SJCRH30 (cell line): ENCODE measurements at regions not wholly inside any gene's neighbourhood (a gene's known extent, or its start where the extent isn't known, plus 50 kb on each side); places are given as distances from the start of the nearest gene placed in this dataset.
"Not testable (repeated sequence)": the region's sequence is repeated elsewhere in the genome, so short reads cannot be mapped to it uniquely, and the experiment has no call there.

Source experiments
- DNase-seq, 2 experiments: peaks; one replicate each; pipeline ENCODE4 v3.0.0-alpha.2; 2015 to 2020
- H3K27ac ChIP-seq: fragments of 250-450 bp; sonication (Bioruptor Pico); 2 replicates; pipeline ENCODE4 v1.5.1; 2020; ENCODE audit warnings: mild to moderate bottlenecking, moderate library complexity
- H3K27me3 ChIP-seq: fragments of 250-450 bp; sonication (Bioruptor Pico); 2 replicates; pipeline ENCODE4 v1.5.1; 2020; ENCODE audit warnings: mild to moderate bottlenecking, moderate library complexity
- H3K36me3 ChIP-seq: fragments of 250-450 bp; sonication (Bioruptor Pico); 2 replicates; pipeline ENCODE4 v1.5.1; 2020; ENCODE audit warnings: mild to moderate bottlenecking, moderate library complexity
- H3K4me1 ChIP-seq: fragments of 250-450 bp; sonication (Bioruptor Pico); 2 replicates; pipeline ENCODE4 v1.5.1; 2020; ENCODE audit warnings: mild to moderate bottlenecking, moderate library complexity
- H3K4me3 ChIP-seq: fragments of 250-450 bp; sonication (Bioruptor Pico); 2 replicates; pipeline ENCODE4 v1.5.1; 2020; ENCODE audit warnings: mild to moderate bottlenecking, moderate library complexity
- H3K9me3 ChIP-seq: fragments of 250-450 bp; sonication (Bioruptor Pico); replicated peaks from 2 replicates; pipeline ENCODE4 v1.5.1; 2020; ENCODE audit warnings: mild to moderate bottlenecking, moderate library complexity

DNA sequence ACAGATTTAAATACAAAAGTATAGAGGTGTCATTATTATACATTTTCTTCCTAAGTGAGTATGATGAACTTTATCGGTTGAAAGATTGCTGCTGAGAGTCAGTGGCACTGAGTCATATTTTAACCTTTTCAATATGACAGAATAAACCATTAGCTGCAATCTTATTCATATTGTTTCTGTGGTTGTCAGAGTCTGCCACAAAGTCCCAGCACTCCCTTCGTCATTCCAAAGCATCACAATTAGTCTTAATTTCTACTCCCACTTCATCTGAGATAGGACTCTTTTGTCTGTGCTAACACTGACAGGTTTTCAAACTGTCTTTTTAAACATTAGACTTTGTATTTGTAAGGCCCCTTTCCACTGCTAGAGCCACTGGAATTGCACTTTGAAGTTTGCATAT lies 656.9 kb downstream of the MTRR start:
- H3K36me3 ChIP-seq: no peaks in the 10 kb centered on the region
- H3K9me3 ChIP-seq: no peaks in the 10 kb centered on the region
- no peak overlapping the region for H3K4me3 ChIP-seq
- no peaks in the 10 kb centered on the region for H3K4me1 ChIP-seq
- no peak for DNase-seq
- H3K27ac ChIP-seq: no peak overlapping the region
- H3K27me3 ChIP-seq: no peaks in the 10 kb centered on the region

DNA sequence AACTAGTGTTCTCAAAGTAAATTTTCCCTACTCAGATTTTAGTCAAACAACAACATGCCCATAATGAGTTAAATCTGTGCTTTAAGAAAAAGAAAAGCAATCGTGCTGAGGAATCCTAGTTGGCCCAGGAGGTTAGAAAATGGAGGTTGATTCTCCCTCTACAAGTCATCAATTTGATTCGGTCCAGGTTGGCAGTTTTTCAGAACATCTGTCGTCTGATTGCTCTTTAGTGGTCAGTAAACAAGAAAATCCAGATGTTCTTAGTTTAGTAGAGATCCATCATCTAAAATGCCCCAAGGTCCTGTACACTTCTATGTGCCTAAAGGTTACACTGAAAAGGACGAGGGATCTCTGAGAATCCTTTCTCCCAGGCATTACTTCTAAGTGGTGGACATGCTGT lies 659.2 kb downstream of the MTRR start:
- Histone ChIP-seq H3K4me1 (no peaks in the 10 kb centered on the region), H3K9me3 (no peaks in the 10 kb centered on the region), H3K27ac (no peak overlapping the region), H3K27me3 (no peaks in the 10 kb centered on the region), H3K36me3 (no peaks in the 10 kb centered on the region), H3K4me3 (no peak overlapping the region)
- DNase-seq: no peak

DNA sequence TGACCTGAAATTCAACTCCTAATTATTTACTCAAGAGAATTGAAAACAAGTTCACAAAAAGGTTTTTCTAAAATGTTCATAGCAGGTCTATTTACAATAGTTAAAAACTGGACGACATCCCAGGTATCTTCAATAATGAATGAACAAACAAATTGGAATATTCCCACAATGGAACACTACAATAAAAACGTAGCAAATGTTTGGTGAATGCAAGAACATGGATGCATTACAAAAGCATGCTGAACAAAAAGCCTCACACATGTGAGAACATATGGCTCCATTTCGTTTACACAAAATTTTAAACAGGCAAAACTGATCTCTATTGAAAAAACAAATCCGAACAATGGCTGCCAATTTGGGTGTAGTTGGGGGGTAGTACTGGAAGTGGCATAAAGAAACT lies 669.9 kb downstream of the MTRR start:
- no peak for DNase-seq
- Histone ChIP-seq H3K4me3 (no peak overlapping the region), H3K9me3 (no peaks in the 10 kb centered on the region), H3K4me1 (no peaks in the 10 kb centered on the region), H3K36me3 (no peaks in the 10 kb centered on the region), H3K27ac (no peak overlapping the region), H3K27me3 (no peaks in the 10 kb centered on the region)

DNA sequence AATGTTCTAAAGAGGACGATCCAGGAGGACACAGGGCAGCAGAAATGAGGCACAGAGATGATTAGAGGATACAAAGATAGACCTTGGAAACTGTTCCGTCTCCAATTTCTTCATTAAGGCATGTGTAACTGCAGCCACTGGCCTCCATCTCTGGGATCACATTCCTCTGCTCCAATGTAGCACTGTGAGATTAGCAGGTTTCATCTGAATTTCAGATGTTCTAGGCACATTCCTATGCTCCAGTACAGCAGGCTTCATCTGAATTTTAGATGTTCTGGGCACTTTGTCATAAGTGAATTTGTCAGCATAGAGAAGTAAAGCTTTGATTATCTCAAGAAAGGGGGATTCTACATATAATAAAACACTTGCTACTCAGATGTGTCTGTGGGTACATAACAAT lies 671.4 kb downstream of the MTRR start:
- Histone ChIP-seq H3K27me3 (no peaks in the 10 kb centered on the region), H3K4me1 (no peaks in the 10 kb centered on the region), H3K27ac (no peak overlapping the region), H3K36me3 (no peaks in the 10 kb centered on the region), H3K4me3 (no peak overlapping the region), H3K9me3 (no peaks in the 10 kb centered on the region)
- no peak for DNase-seq

DNA sequence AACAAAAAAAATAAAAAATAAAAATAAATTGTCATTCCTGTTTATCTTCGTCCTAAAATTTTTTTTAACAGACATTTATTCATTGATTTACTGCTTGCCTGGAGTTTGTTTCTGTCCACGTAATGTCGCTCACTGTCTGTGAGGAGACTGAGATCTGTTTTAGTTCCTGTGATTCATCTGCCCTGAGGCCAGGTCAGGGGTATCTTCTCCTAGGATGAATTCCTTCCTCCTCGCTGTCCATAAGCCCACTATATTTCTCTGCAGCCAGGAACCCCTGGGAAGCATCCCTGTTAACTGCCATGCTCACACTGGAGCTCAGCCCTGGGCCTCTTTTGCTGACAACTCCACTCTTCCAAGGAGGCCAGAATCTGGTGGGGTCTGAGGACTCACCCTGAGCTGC lies 682.0 kb downstream of the MTRR start:
- no peaks in the 10 kb centered on the region for H3K9me3 ChIP-seq
- H3K4me3 ChIP-seq: no peak overlapping the region
- no peak overlapping the region for H3K27ac ChIP-seq
- no peaks in the 10 kb centered on the region for H3K36me3 ChIP-seq
- DNase-seq: no peak
- H3K4me1 ChIP-seq: no peaks in the 10 kb centered on the region
- H3K27me3 ChIP-seq: no peaks in the 10 kb centered on the region

DNA sequence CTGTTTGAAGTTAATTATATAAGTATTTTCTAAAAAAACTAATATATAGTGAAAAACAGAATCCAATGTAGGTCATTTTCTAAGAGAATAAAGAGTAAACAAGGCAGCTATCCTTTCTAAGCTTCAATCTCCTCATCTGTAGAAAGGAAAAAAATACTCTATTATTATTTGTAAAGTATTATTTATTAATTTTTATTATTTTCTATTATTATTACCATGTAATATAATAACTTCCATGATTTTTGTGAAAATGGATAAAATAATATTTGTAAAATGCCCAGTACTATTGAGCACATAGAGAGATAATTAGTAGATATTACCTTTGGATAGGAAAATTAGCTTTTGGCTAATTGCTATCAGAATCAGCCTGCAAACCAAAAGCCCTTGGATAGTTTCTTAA lies 684.4 kb downstream of the MTRR start:
- no peaks in the 10 kb centered on the region for H3K36me3 ChIP-seq
- H3K4me3 ChIP-seq: no peak overlapping the region
- H3K27ac ChIP-seq: no peak overlapping the region
- no peaks in the 10 kb centered on the region for H3K4me1 ChIP-seq
- DNase-seq: no peak
- H3K27me3 ChIP-seq: no peaks in the 10 kb centered on the region
- no peaks in the 10 kb centered on the region for H3K9me3 ChIP-seq

DNA sequence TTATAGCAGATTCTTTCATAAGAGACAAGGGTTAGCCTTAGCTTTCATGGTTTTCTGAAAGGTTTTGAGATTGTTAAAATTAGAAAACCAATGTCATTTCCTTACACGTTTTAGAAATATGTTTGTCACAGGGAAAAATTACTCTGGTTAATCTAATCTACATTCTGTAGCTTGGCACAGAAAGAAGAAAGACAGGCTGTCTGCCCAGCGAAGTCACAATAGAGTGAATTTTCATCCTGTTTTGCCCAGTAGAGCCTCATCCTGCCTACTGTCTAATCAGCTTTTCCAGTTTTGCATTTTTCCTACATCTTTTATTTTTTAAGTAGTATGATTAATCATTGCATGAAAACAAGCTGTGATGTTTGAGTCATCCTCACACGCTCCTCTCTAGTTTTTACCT lies 688.8 kb downstream of the MTRR start:
- H3K27ac ChIP-seq: no peak overlapping the region
- no peak overlapping the region for H3K4me3 ChIP-seq
- no peak for DNase-seq
- H3K9me3 ChIP-seq: no peaks in the 10 kb centered on the region
- H3K36me3 ChIP-seq: no peaks in the 10 kb centered on the region
- no peaks in the 10 kb centered on the region for H3K4me1 ChIP-seq
- H3K27me3 ChIP-seq: no peaks in the 10 kb centered on the region

DNA sequence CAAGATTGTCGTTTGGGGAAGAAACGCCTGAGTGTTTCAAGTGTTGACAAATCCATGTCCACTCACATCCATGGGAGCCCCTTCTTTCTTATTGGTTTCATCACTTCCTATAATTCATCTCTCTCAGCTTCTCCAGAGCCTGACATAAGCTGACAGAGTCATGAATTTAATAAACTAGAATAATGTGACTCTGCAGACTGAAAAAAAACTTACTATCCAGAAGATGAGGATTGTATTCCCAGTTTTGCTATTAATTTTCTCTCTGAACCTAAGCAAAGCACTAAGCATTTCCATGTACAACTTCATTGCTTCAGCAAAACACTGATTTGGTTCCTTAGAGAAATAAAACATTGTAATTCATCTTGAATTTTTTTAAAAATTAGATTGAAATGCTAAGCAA lies 691.8 kb downstream of the MTRR start:
- Histone ChIP-seq H3K9me3 (no peaks in the 10 kb centered on the region), H3K36me3 (no peaks in the 10 kb centered on the region), H3K27ac (no peak overlapping the region), H3K27me3 (no peaks in the 10 kb centered on the region), H3K4me1 (no peaks in the 10 kb centered on the region), H3K4me3 (no peak overlapping the region)
- no peak for DNase-seq

DNA sequence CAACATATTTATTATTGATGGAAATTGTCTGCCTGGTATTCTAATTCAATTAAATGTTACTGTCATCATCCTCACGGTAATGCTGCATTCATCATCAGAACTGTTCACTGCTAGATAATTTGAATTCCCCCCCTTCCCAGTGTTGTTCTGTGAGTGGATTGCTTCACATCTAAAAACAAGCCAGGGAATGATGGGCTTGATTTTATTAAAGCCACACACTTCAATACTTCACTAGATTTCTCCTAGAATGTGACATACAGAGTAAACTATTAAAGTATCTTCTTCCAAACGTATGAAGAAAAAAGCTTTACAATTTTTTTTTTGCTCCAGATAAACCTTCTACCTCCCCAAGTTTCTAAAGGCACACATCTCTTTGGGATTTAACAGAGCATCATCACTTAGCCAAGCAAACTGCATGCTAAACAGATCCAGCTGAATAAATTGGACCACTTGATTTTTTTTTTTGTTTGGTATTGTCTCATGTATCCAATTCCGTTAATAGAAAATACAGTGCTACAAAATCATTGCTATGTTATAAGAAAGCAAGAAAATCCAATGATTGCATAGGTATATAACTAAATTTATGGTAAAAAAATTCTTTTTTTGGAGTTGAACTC lies 692.4 kb downstream of the MTRR start:
- Histone ChIP-seq H3K27ac (no peak overlapping the region), H3K36me3 (no peaks in the 10 kb centered on the region), H3K4me3 (no peak overlapping the region), H3K4me1 (no peaks in the 10 kb centered on the region), H3K9me3 (no peaks in the 10 kb centered on the region), H3K27me3 (no peaks in the 10 kb centered on the region)
- DNase-seq: no peak

DNA sequence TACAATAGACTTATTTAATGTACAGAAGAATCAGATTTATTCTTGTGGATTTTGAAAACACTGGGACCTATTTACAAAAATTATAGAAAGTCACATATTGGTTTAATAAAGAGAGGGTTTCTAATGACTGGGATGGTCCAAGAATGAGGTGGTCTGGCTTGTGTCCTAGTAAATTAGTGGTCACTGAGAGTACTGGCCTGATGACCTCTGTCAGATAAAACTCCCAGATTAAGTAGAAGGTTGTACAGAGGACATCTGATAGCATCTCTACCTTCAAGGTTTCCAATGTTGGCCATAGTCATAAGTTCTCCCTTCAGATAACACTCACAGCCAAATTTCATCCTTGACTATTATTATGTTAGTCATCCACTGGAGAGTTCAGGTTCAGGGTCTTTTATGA lies 692.9 kb downstream of the MTRR start:
- H3K4me1 ChIP-seq: no peaks in the 10 kb centered on the region
- no peaks in the 10 kb centered on the region for H3K27me3 ChIP-seq
- no peak overlapping the region for H3K4me3 ChIP-seq
- no peaks in the 10 kb centered on the region for H3K36me3 ChIP-seq
- no peaks in the 10 kb centered on the region for H3K9me3 ChIP-seq
- no peak for DNase-seq
- no peak overlapping the region for H3K27ac ChIP-seq

DNA sequence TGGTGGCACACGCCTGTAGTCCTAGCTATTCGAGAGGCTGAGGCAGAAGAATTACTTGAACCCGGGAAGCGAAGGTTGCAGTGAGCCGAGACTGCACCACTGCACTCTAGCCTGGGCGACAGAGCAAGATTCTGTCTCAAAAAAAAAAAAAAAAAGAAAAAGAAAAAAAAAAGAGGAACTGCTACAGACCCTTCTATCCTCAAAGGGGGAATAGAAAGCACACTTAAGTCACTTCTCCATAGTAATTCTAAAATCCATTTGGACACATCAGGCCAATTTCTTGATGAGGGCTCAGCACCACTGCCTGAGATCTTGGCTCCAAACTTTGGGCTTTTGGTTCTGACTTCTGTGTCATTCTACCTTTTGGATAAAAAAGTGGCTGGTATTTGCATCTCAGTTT lies 694.6 kb downstream of the MTRR start:
- H3K36me3 ChIP-seq: not testable (repeated sequence)

DNA sequence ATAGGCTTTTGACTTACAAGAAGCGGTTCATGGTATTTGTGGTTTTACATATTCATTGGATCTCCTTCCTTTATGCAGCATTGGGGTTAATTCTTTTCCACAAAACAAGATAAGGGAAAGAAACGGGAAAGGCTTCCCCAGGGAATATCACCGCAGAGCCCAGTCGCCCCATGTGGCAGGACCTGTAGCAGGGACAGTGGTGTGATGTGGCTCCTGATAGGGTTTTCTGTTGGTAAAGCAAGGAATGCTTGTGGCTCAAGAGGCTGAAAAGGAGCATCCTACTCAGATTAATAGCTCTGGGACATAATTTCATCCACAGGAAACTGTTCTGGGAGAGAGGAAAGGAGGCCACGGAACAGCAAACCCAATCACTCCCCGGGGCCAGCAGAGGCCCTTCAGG lies 699.9 kb downstream of the MTRR start:
- Histone ChIP-seq H3K36me3 (no peaks in the 10 kb centered on the region), H3K4me3 (no peak overlapping the region)

More for the DNA sequence above, 694.6 kb downstream of the MTRR start:
- H3K9me3 ChIP-seq, H3K4me1 ChIP-seq, H3K4me3 ChIP-seq, H3K27me3 ChIP-seq, DNase-seq, H3K27ac ChIP-seq: not testable (repeated sequence)

DNA sequence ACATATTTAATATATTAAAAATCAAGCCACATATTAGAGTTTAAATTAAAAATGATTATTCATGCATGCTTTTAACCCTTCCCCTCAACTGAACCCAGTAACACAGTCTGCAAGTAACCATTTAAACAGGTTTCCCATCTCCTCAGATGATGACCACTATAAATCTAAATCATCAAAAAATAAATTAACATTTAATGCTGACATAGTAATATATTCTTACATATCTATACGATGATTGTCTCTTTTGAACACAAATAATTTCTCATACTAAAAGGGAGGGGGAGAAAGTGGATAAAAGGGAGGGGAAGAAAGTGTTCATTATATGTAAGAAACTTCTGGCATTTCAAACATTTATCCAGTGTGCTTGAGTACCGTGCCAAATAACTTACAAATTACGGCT lies 701.6 kb downstream of the MTRR start:
- Histone ChIP-seq H3K4me3 (no peak overlapping the region), H3K36me3 (no peaks in the 10 kb centered on the region), H3K27me3 (no peaks in the 10 kb centered on the region), H3K4me1 (0 out of 2 replicates have a peak, but pooled peaks cover 2% of the 10 kb centered on the region), H3K9me3 (no peaks in the 10 kb centered on the region), H3K27ac (no peak overlapping the region)
- DNase-seq: no peak

More for the DNA sequence above, 699.9 kb downstream of the MTRR start:
- Histone ChIP-seq H3K27me3 (no peaks in the 10 kb centered on the region), H3K4me1 (0 out of 2 replicates have a peak, but pooled peaks cover 2% of the 10 kb centered on the region), H3K27ac (no peak overlapping the region), H3K9me3 (no peaks in the 10 kb centered on the region)
- no peak for DNase-seq

DNA sequence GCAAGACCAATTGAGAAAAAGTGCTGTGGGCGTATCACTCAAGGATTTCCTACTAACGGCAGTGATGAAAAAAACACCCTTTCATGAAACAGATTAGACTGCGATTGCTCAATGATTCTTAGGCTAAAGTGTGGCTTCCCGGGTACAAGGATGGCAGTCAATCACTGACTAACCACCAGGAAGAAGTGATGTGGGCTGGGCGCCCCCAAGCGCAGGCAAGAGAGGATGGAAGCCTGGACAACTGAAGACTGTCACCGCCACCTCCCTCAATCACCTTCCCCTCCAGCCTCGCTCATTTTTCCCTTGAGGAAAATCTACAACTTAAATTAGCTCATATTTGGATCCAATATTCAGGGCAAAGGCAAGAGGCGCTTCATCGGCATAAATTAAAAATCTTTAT lies 707.2 kb downstream of the MTRR start:
- Histone ChIP-seq H3K9me3 (no peaks in the 10 kb centered on the region), H3K27ac (no peak overlapping the region), H3K4me1 (0 out of 2 replicates have a peak, but pooled peaks cover 2% of the 10 kb centered on the region), H3K36me3 (no peaks in the 10 kb centered on the region), H3K27me3 (no peaks in the 10 kb centered on the region), H3K4me3 (no peak overlapping the region)
- DNase-seq: no peak

DNA sequence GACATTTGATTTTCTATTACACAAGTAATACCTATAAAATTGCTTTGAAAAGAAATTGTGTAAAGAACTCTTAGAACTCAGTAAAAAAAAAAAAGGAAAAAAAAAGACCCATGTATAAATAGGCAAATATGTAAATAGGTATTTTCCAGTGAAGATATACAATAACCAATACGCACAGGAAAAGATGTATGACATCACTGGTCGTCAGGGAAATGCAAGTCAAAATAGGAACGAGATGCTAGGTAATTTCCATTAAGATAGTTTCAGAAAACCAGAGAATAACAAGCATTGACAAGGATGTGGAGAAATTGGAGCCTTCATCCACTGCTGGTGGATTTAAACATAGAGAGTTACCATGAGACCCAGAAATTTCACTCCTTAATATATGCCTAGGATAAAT lies 708.8 kb downstream of the MTRR start:
- no peaks in the 10 kb centered on the region for H3K36me3 ChIP-seq
- H3K27ac ChIP-seq: no peak overlapping the region
- no peak overlapping the region for H3K4me3 ChIP-seq
- H3K9me3 ChIP-seq: no peaks in the 10 kb centered on the region
- 0 out of 2 replicates have a peak, but pooled peaks cover 2% of the 10 kb centered on the region for H3K4me1 ChIP-seq
- DNase-seq: no peak
- H3K27me3 ChIP-seq: no peaks in the 10 kb centered on the region

DNA sequence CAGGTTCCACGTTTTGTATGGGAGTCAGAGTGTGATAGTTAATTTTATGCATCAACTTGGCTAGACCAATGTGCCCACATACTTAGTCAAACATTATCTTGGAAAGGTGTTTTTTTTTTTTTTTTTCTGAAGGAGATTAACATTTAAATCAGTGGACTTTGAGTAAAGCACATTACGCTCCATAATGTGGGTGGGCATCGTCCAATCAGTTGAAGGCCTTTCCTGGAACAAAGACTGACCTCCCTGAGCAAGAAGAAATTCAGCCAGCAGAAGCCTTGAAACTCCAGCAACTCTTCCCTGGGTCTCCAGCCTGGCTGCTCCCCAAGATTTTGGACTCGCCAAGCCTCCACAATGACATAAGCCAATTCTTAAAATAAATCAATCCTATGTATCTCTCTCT lies 711.4 kb downstream of the MTRR start:
- Histone ChIP-seq H3K27ac (no peak overlapping the region), H3K9me3 (no peaks in the 10 kb centered on the region), H3K27me3 (no peaks in the 10 kb centered on the region), H3K4me1 (no peaks in the 10 kb centered on the region), H3K4me3 (no peak overlapping the region), H3K36me3 (no peaks in the 10 kb centered on the region)
- no peak for DNase-seq
